ENCODE measurements at regions not wholly inside any gene's neighbourhood (a gene's known extent, or its start where the extent isn't known, plus 50 kb on each side); places are given as distances from the start of the nearest gene placed in this dataset.

DNA sequence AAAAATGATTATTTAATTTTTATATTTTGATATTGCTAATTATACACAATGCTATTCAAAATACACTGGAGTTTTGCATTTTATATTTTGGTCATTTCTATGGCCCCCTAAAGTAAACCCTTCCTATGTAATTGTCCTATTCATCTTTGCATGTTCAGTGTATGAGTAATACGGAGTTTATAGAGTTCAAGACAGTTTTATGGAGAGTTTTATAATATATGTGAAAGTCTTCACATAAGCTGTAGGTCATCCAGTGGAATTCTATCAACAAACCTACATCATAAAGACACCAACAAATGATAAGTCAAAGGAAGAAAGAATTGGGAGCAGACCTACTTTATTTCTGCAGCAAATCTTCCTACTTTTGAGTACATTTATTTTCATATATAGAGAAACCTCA is 1200.4 kb upstream of the EPHA6 start:
- TF ChIP-seq GATA3 (IDR thresholded peaks at IDR 0.05; ENCODE audit: low read depth, low read length) (no peak), GATA2 (IDR thresholded peaks at IDR 0.05; ENCODE audit: low read depth, low read length) (no peak)

- no peak for TF ChIP-seq GATA3 (IDR thresholded peaks at IDR 0.05; ENCODE audit: low read depth, low read length)
- no peak for TF ChIP-seq GATA2 (IDR thresholded peaks at IDR 0.05; ENCODE audit: low read depth, low read length)
These were observed 1198.6 kb upstream of the EPHA6 start for GRCh38 chr3:95615592-95616310.

DNA sequence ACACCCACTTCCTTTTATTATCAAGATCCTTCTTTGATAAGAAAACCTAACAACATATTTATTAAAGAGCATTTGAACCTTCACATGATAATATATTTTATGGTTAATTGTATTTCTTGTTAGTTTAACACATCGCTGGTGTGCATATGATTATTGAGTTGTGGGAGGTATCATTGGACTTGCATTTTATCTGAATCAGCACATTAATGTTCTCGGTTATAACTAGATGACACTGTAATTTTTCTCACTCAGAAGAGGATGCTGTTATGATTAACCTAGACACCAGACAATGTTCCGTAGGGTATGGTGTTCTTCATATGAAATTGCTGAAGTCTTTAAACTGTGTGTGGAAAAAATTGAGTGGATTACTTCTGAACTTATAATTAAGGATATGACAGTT is 1188.3 kb upstream of the EPHA6 start:
- TF ChIP-seq GATA2 (IDR thresholded peaks at IDR 0.05; ENCODE audit: low read depth, low read length) (no peak), GATA3 (IDR thresholded peaks at IDR 0.05; ENCODE audit: low read depth, low read length) (no peak)

DNA sequence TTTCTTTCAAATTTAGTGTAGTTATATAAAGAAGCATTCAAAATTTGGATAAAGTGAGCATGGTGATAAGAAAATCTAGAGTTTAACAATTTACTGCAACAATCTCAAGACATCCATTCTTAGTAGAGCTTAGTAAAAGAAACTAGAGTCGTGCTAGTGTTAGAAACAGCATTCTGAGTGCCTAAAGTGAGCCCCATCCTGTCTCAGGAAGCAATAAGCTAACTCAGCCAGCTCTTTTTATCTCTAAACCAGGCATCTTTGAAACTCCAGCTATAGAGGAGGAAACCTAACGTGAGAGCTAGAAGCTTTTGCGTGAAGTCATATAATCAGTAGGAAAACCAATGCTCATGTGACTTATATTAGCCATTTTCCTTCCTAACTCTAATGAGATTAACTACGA is 1187.1 kb upstream of the EPHA6 start:
- TF ChIP-seq GATA3 (IDR thresholded peaks at IDR 0.05; ENCODE audit: low read depth, low read length) (no peak), GATA2 (IDR thresholded peaks at IDR 0.05; ENCODE audit: low read depth, low read length) (no peak)

DNA sequence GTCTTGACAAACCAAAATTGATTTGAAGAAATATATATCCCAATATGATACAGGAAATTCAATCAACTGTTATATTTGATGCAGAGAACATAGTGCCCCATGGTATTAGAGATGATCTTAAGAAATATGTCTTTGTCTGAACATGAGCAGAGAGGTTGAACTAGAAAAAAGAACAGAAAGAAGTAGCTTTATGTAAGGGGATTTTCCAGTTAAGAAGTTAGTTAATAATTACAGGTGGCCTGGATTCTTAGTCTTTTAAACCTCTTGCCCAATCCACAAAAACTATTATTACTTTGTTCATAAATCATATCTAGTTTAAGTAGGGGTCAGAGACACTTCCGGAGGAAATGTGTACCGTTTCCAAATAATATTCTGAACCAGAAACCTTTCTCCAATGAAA is 1186.7 kb upstream of the EPHA6 start:
- TF ChIP-seq GATA2 (IDR thresholded peaks at IDR 0.05; ENCODE audit: low read depth, low read length) (no peak), GATA3 (IDR thresholded peaks at IDR 0.05; ENCODE audit: low read depth, low read length) (no peak)

- no peak for TF ChIP-seq GATA3 (IDR thresholded peaks at IDR 0.05; ENCODE audit: low read depth, low read length)
- TF ChIP-seq GATA2 (IDR thresholded peaks at IDR 0.05; ENCODE audit: low read depth, low read length): no peak
These were observed 1184.6 kb upstream of the EPHA6 start for GRCh38 chr3:95629802-95630201.

DNA sequence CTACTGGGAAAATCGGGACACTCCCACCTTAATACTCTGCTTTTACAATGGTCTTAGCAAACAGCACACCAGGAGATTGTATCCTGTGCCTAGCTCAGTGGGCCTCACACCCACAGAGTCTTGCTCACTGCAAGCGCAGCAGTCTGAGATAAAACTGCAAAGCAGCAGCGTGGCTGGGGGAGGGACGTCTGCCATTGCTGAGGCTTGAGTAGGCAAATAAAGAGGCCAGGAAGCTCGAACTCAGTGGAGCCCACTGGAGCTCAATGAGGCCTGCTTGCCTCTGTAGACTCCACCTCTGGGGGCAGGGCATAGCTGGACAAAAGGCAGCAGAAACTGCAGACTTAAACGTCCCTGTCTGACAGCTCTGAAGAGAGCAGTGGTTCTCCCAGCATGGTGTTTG is 1169.1 kb upstream of the EPHA6 start:
- TF ChIP-seq GATA3 (IDR thresholded peaks at IDR 0.05; ENCODE audit: low read depth, low read length): no peak
- no peak for TF ChIP-seq GATA2 (IDR thresholded peaks at IDR 0.05; ENCODE audit: low read depth, low read length)

GRCh38 chr3:95654570-95655362 is 1159.6 kb upstream of the EPHA6 start:
- TF ChIP-seq GATA2 (IDR thresholded peaks at IDR 0.05; ENCODE audit: low read depth, low read length) (no peak), GATA3 (IDR thresholded peaks at IDR 0.05; ENCODE audit: low read depth, low read length) (no peak)

- TF ChIP-seq GATA2 (IDR thresholded peaks at IDR 0.05; ENCODE audit: low read depth, low read length) (no peak), GATA3 (IDR thresholded peaks at IDR 0.05; ENCODE audit: low read depth, low read length) (no peak)
These were observed 1158.9 kb upstream of the EPHA6 start for GRCh38 chr3:95655363-95655986.

DNA sequence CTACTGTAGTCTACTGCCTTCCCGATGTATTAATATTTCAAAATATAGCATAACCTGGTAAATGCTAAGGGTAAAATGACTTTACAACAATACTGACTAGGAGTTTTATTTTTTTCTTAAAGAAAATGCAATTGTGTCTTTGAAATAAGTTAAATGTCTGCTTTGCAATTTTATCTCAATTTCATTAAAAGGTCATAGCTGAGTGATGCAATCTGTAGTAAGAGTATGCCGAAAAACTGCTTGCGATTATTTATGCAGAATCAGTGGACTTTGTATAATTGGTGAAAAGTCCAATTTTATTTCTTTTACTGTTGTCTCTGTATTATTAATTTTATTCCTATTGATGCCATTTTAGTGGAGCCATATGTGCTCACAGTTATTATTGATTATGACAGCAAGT is 1143.6 kb upstream of the EPHA6 start:
- TF ChIP-seq GATA3 (IDR thresholded peaks at IDR 0.05; ENCODE audit: low read depth, low read length): no peak
- TF ChIP-seq GATA2 (IDR thresholded peaks at IDR 0.05; ENCODE audit: low read depth, low read length): no peak

GRCh38 chr3:95673215-95673614 is 1141.2 kb upstream of the EPHA6 start:
- TF ChIP-seq GATA3 (IDR thresholded peaks at IDR 0.05; ENCODE audit: low read depth, low read length): no peak
- TF ChIP-seq GATA2 (IDR thresholded peaks at IDR 0.05; ENCODE audit: low read depth, low read length): no peak

DNA sequence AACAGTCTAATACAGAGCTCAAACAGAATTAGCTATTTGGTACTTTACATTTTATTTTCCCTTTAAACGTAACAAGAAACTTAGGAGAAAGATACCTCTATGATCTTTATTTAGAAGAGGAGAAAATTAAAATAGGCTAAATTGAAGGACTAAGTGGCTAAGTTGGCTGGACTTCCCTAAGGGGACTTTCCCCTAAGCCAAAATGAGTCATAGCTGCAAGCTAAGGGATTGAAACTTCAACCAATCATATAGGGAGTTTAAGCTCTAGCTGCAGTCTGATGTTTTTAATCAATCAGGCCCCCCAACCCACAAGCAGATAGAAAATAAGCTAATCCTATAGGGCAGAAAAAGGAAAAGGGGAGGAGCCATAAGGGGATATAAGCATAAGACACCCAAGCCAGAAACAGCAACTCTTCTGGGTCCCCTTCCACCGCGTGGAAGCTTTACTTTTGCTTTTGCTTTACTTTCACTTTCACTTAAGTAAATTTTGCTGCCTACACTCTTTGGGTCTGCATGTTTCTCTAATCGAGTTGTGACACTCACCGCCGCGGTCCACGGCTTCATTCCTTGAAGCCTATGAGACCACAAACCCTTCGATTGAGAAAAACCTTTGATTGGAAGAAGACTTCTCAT is 1108.5 kb upstream of the EPHA6 start:
- no peak for TF ChIP-seq GATA2 (IDR thresholded peaks at IDR 0.05; ENCODE audit: low read depth, low read length)
- no peak for TF ChIP-seq GATA3 (IDR thresholded peaks at IDR 0.05; ENCODE audit: low read depth, low read length)

DNA sequence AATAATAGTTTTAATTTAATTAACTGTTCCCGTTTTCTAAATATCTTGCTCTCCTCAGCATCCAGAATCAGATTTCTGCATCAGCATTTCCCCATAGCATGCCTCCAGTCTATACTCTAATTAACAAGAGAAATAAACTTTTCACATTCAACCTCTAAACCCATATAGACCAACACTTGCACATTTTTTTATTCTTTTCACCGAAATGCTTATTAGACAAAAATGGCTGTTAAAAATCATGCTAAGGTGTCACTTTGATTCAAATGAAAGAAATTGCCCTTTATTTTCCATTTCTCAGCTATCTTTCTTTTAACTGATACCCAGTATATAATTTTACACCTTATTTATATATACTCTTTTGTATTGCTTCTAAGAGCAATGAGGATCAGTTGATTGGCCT is 1107.1 kb upstream of the EPHA6 start:
- TF ChIP-seq GATA2 (IDR thresholded peaks at IDR 0.05; ENCODE audit: low read depth, low read length) (no peak), GATA3 (IDR thresholded peaks at IDR 0.05; ENCODE audit: low read depth, low read length) (no peak)

DNA sequence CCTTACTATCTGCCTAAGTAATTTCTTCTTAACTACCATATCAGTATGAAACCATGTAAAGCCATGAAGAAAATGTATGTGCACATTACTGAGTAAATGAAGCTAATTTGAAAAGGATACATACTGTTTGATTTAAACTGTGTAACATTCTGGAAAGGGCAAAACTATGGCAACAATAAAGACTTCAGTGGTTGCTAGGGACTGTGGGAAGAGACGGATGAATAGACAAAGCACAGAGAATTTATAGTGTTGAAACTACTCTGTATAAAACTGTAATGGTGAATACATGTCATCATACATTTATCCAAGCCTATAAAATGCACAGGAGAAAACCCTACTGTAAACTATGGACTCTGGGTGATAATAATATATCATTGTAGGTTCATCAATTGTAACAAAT is 1103.7 kb upstream of the EPHA6 start:
- no peak for TF ChIP-seq GATA2 (IDR thresholded peaks at IDR 0.05; ENCODE audit: low read depth, low read length)
- TF ChIP-seq GATA3 (IDR thresholded peaks at IDR 0.05; ENCODE audit: low read depth, low read length): no peak
